Naive thymus-derived CD4-positive, alpha-beta T cell (primary cell): ENCODE measurements at regions not wholly inside any gene's neighbourhood (a gene's known extent, or its start where the extent isn't known, plus 50 kb on each side); places are given as distances from the start of the nearest gene placed in this dataset.
"Not testable (repeated sequence)": the region's sequence is repeated elsewhere in the genome, so short reads cannot be mapped to it uniquely, and the experiment has no call there.

Source experiments
- ATAC-seq: fragments of 150-1000 bp; cut with Tn5 transposase; 2 replicates; pipeline ENCODE4 v1.10.0; 2021; ENCODE audit warnings: mild to moderate bottlenecking, moderate library complexity
- CTCF ChIA-PET: fragments of 350-600 bp; sonication (Branson Sonifier 250); formaldehyde crosslinking; loops from one replicate; lab custom pipeline; 2021; ENCODE audit warnings: antibody characterized with exemption; lab: Charles Lee
- POLR2A ChIA-PET: fragments of 350-600 bp; sonication (Branson Sonifier 250); formaldehyde crosslinking; loops from one replicate; lab custom pipeline; 2021; ENCODE audit warnings: antibody characterized with exemption, inconsistent platforms; lab: Charles Lee
- DNase-seq, 9 donors: peaks; one replicate each; pipeline versions ENCODE4 v3.0.0 to v3.0.0-alpha.2; 2020 to 2022; ENCODE audit warnings: mixed read lengths in 1 of 9
- H3K27ac ChIP-seq: one replicate; pipeline ENCODE4 v1.7.0; 2013; ENCODE audit warnings: mild to moderate bottlenecking, low read depth, low read length, moderate library complexity
- H3K27me3 ChIP-seq, 2 donors: one replicate each; pipeline ENCODE4 v1.7.0; 2013; ENCODE audit warnings: low read length in 2 of 2, mild to moderate bottlenecking in 2 of 2, moderate library complexity in 2 of 2; ENCODE audit not compliant: control insufficient read depth in 2 of 2, insufficient read depth in 2 of 2
- H3K36me3 ChIP-seq, 3 experiments: 1 replicate in 2 of 3; 2 replicates in 1 of 3; pipeline ENCODE4 v1.7.0; 2013; ENCODE audit warnings: low read length in 3 of 3, mild to moderate bottlenecking in 3 of 3, moderate library complexity in 1 of 3; ENCODE audit not compliant: insufficient read depth in 3 of 3, control insufficient read depth in 2 of 3
- H3K4me1 ChIP-seq, 2 donors: one replicate each; pipeline ENCODE4 v1.7.0; 2013; ENCODE audit warnings: low read length in 2 of 2, mild to moderate bottlenecking in 2 of 2, moderate library complexity in 1 of 2; ENCODE audit not compliant: control insufficient read depth in 2 of 2, insufficient read depth in 2 of 2
- H3K4me3 ChIP-seq: 2 replicates; pipeline ENCODE4 v1.7.0; 2013; ENCODE audit warnings: mild to moderate bottlenecking, low read length
- H3K9me3 ChIP-seq, 3 experiments: 1 replicate in 2 of 3; 2 replicates in 1 of 3; pipeline ENCODE4 v1.7.0; 2013; ENCODE audit warnings: low read length in 3 of 3; ENCODE audit not compliant: control insufficient read depth in 2 of 3
- H3K27ac Mint-ChIP-seq, 9 donors: one replicate each; pipeline ENCODE4 v1.8.0; 2020 to 2022; ENCODE audit warnings: mixed read lengths in 9 of 9, mild to moderate bottlenecking in 8 of 9, moderate library complexity in 5 of 9, inconsistent platforms in 2 of 9
- H3K27me3 Mint-ChIP-seq, 5 donors: one replicate each; pipeline ENCODE4 v1.8.0; 2021 to 2022; ENCODE audit warnings: mixed read lengths in 5 of 5, mild to moderate bottlenecking in 1 of 5
- H3K36me3 Mint-ChIP-seq, 5 donors: one replicate each; pipeline ENCODE4 v1.8.0; 2020 to 2022; ENCODE audit warnings: mixed read lengths in 5 of 5, mild to moderate bottlenecking in 3 of 5, inconsistent platforms in 1 of 5
- H3K4me1 Mint-ChIP-seq, 7 donors: one replicate each; pipeline ENCODE4 v1.8.0; 2020 to 2022; ENCODE audit warnings: mixed read lengths in 7 of 7, mild to moderate bottlenecking in 3 of 7, inconsistent platforms in 1 of 7
- H3K4me3 Mint-ChIP-seq, 10 donors: one replicate each; pipeline ENCODE4 v1.8.0; 2020 to 2022; ENCODE audit warnings: mild to moderate bottlenecking in 10 of 10, mixed read lengths in 10 of 10, moderate library complexity in 6 of 10, inconsistent platforms in 2 of 10
- H3K9me3 Mint-ChIP-seq, 11 donors: one replicate each; pipeline ENCODE4 v1.8.0; 2020 to 2022; ENCODE audit warnings: mixed read lengths in 11 of 11, mild to moderate bottlenecking in 4 of 11, inconsistent platforms in 1 of 11, moderate library complexity in 1 of 11
- intact Hi-C, 2 donors: fragments of 100-400 bp; cut with micrococcal nuclease; formaldehyde crosslinking; loops; one replicate each; pipeline ENCODE4 v1.15.1; 2023

DNA sequence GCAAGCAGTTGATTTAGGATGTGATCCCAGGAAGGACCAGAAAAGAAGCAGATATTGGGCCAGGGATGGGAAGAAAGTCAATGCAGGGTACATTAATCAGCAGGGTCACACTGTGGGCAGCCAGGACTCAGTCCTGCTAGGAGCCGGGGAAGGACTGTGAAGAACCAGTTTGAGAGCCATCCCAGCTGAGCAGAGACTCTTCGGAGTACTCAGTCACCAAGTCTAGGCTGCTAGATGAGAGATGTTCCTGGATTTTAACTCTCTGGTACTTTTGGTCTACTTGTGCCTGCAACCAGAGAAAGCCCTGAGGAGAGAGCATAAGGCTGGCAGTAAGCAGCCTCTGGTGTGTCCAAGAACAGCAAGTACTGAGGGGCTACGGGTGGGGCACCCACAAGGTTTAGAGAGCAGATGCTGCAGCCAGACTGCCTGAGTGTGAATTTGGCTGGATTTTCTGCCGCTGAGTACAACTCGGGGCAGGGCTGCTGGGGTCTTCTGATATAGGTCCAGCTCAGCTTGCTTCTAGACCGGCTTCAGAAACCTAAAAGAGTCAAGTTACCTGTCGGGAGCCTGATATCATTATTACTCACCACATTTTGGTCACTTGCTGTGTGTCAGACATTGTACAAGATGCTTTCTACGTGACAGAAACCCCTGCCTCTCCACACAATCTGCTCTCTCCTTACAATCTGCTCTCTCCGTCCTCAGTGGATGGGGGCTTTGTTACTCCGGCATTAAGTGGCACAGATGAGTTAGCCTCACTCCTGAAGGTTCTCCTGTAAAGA is 250.2 kb upstream of the GAS1 start:
- Histone ChIP-seq H3K27ac (no peak overlapping the region), H3K36me3 (no peaks in the 10 kb centered on the region), H3K4me1 (no peaks in the 10 kb centered on the region), H3K4me3 (no peak overlapping the region), H3K27me3 (no peaks in the 10 kb centered on the region), H3K9me3 (no peaks in the 10 kb centered on the region)
- ChIA-PET CTCF (no interaction called here), POLR2A (no interaction called here)
- H3K27me3 Mint-ChIP-seq, result peaks cover 8 to 48% (median 37%) of the 10 kb centered on the region in 5 donors
- no peaks in the 10 kb centered on the region for H3K36me3 Mint-ChIP-seq
- no peak for DNase-seq
- no peak for ATAC-seq
- H3K4me3 Mint-ChIP-seq, result no peak overlapping the region
- H3K4me1 Mint-ChIP-seq, result peaks cover 0 to 7% (median 0%) of the 10 kb centered on the region in 7 donors
- intact Hi-C loops, result no loop called here
- H3K9me3 Mint-ChIP-seq, result peaks cover 0 to 2% (median 0%) of the 10 kb centered on the region in 11 donors
- H3K27ac Mint-ChIP-seq, result no peak overlapping the region

DNA sequence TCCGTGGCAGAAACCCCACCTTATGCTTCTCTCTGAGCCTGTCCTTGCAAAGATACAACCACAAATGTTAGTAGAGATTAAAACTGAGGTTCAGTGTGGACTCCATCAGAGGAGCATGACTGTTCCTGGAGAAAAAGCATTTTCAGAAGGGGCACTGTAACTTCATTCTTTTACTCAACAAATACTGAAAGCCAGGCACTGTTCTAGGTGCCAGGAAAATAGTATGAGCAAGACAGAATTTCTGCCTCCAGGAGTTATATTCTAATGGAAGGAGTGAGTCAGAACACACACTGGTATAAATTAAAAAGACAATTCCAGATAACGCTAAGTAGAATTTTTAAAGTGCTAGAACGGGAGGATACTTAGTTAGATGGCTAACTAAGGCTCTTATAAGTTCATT is 251.4 kb upstream of the GAS1 start:
- CTCF ChIA-PET, result no interaction called here
- Mint-ChIP-seq H3K27ac (no peak overlapping the region), H3K4me3 (no peak overlapping the region), H3K27me3 (peaks cover 8 to 54% (median 32%) of the 10 kb centered on the region in 5 donors), H3K4me1 (peaks cover 0 to 7% (median 0%) of the 10 kb centered on the region in 7 donors), H3K9me3 (peaks cover 0 to 2% (median 0%) of the 10 kb centered on the region in 11 donors), H3K36me3 (no peaks in the 10 kb centered on the region)
- Histone ChIP-seq H3K27ac (no peak overlapping the region), H3K4me1 (no peaks in the 10 kb centered on the region), H3K4me3 (no peak overlapping the region), H3K36me3 (no peaks in the 10 kb centered on the region), H3K9me3 (no peaks in the 10 kb centered on the region), H3K27me3 (no peaks in the 10 kb centered on the region)
- POLR2A ChIA-PET, result no interaction called here
- DNase-seq (no peak), ATAC-seq (no peak)
- intact Hi-C loops, result no loop called here

DNA sequence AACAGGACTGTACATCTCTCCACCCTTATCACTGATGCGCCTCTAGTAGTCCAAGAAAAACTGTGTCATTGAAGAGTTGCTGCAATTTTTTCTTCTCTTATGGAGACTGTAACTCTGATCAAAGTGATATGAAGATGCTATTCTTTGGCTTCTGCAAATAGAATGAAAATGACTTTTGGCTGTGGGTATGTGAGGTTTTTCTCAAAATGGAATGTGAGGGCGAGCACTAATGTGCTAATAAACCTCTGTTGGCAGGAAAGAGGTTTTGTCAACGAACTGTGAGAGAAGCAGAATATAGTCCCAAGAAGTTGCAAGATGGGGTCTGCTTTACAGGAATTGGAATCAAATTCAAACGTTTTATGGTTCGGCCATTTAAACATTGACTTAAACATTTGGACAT is 252.0 kb upstream of the GAS1 start:
- Histone ChIP-seq H3K27ac (no peak overlapping the region), H3K36me3 (no peaks in the 10 kb centered on the region), H3K4me1 (no peaks in the 10 kb centered on the region), H3K9me3 (no peaks in the 10 kb centered on the region), H3K4me3 (no peak overlapping the region), H3K27me3 (no peaks in the 10 kb centered on the region)
- CTCF ChIA-PET, result no interaction called here
- Mint-ChIP-seq H3K27ac (no peak overlapping the region), H3K27me3 (peaks cover 7 to 50% (median 32%) of the 10 kb centered on the region in 5 donors), H3K9me3 (peaks cover 0 to 2% (median 0%) of the 10 kb centered on the region in 11 donors), H3K4me3 (no peak overlapping the region), H3K36me3 (no peaks in the 10 kb centered on the region), H3K4me1 (peaks cover 0 to 7% (median 0%) of the 10 kb centered on the region in 7 donors)
- DNase-seq, result no peak
- POLR2A ChIA-PET, result no interaction called here
- no peak for ATAC-seq
- intact Hi-C loops, result no loop called here

DNA sequence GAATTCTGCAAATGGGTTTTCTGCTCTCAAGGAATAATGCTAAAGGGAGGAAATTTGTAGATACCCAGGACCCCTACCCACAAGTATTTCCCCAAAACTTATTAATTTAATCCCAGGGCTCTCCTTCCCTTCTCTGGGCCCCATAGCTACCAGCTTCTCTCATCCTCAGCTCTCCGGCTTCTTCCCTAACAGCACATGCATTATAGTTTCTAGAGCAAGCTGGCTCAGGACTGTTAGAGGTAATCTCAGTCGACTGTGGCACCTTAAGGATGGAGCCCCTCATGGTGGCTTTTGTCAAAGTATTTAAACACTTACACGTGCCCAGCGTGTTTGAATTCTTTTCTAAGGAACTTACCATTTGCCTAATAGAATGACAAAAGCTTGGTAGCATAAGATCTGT is 252.5 kb upstream of the GAS1 start:
- no peaks in the 10 kb centered on the region for H3K4me1 ChIP-seq
- Mint-ChIP-seq H3K4me1 (peaks cover 0 to 7% (median 0%) of the 10 kb centered on the region in 7 donors), H3K36me3 (no peaks in the 10 kb centered on the region), H3K9me3 (peaks cover 0 to 2% (median 0%) of the 10 kb centered on the region in 11 donors), H3K27ac (no peak overlapping the region), H3K27me3 (peaks cover 6 to 47% (median 32%) of the 10 kb centered on the region in 5 donors), H3K4me3 (no peak overlapping the region)
- ATAC-seq (no peak), DNase-seq (no peak)
- no peak overlapping the region for H3K27ac ChIP-seq
- no peaks in the 10 kb centered on the region for H3K36me3 ChIP-seq
- ChIA-PET POLR2A (no interaction called here), CTCF (no interaction called here)
- no peaks in the 10 kb centered on the region for H3K9me3 ChIP-seq
- H3K27me3 ChIP-seq, result no peaks in the 10 kb centered on the region
- intact Hi-C loops, result no loop called here
- H3K4me3 ChIP-seq, result no peak overlapping the region

DNA sequence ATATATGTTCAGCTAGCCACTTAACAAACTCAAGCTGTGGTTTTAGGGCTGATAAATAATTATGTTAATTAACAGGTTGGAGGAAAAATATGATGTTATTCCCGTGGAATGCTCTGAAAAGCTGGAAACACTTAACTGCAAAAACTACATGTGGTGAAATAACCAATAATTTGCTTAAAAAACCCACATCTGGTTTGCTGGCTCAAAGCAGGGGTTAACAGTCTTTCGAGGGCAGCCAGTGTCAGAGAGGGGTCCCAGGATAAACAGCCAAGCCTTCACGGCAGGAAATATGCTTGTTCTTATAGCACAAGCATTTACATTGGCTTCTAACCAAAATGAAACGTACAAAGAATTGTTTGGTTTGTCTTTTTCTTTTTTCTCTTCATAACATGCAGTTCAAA is 254.0 kb upstream of the GAS1 start:
- Histone ChIP-seq H3K9me3 (no peaks in the 10 kb centered on the region), H3K4me1 (no peaks in the 10 kb centered on the region), H3K36me3 (no peaks in the 10 kb centered on the region), H3K27ac (no peak overlapping the region), H3K27me3 (no peaks in the 10 kb centered on the region), H3K4me3 (no peak overlapping the region)
- Mint-ChIP-seq H3K9me3 (peaks cover 0 to 2% (median 0%) of the 10 kb centered on the region in 11 donors), H3K36me3 (no peaks in the 10 kb centered on the region), H3K4me3 (no peak overlapping the region), H3K27me3 (peaks cover 1 to 39% (median 25%) of the 10 kb centered on the region in 5 donors), H3K4me1 (peaks cover 0 to 3% (median 0%) of the 10 kb centered on the region in 7 donors), H3K27ac (no peak overlapping the region)
- DNase-seq (no peak), ATAC-seq (no peak)
- CTCF ChIA-PET, result no interaction called here
- POLR2A ChIA-PET, result no interaction called here
- intact Hi-C loops, result no loop called here

DNA sequence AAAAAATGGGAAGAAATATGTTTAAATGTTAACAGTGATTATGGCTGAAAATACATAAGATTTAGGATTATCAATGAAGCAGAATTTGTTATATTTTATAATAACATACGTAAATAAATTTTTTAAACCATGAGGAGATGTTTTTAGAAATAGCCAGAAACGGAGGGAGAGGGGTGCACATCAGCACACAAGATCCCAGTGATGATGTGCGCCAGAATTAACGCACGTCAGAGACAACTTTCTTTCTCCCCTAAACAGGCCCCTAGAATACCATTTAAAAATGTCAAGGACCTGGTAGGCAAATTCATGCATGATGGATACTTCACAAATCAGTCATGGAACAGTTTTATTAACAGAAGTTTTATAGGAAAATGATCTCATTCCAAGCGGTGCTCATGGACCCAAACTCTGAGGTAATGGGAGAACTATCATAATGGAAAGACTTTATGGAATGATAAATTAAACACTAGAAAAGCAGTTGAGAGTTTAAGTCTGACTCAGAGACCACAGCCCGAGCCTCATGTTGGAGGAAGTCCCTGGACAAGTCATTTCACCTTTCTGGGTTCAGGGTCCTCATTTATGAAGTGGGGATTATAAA is 258.9 kb upstream of the GAS1 start:
- peaks cover 0 to 2% (median 0%) of the 10 kb centered on the region in 11 donors for H3K9me3 Mint-ChIP-seq
- no peaks in the 10 kb centered on the region for H3K4me1 ChIP-seq
- H3K4me3 Mint-ChIP-seq, result no peak overlapping the region
- CTCF ChIA-PET, result no interaction called here
- no peaks in the 10 kb centered on the region for H3K4me1 Mint-ChIP-seq
- ATAC-seq (no peak), DNase-seq (no peak)
- no peak overlapping the region for H3K27ac ChIP-seq
- intact Hi-C loops, result no loop called here
- H3K4me3 ChIP-seq, result no peak overlapping the region
- H3K36me3 Mint-ChIP-seq, result no peaks in the 10 kb centered on the region
- no peaks in the 10 kb centered on the region for H3K36me3 ChIP-seq
- peaks cover 0 to 13% (median 5%) of the 10 kb centered on the region in 5 donors for H3K27me3 Mint-ChIP-seq
- H3K27me3 ChIP-seq, result no peaks in the 10 kb centered on the region
- no peak overlapping the region for H3K27ac Mint-ChIP-seq
- POLR2A ChIA-PET, result no interaction called here
- no peaks in the 10 kb centered on the region for H3K9me3 ChIP-seq

DNA sequence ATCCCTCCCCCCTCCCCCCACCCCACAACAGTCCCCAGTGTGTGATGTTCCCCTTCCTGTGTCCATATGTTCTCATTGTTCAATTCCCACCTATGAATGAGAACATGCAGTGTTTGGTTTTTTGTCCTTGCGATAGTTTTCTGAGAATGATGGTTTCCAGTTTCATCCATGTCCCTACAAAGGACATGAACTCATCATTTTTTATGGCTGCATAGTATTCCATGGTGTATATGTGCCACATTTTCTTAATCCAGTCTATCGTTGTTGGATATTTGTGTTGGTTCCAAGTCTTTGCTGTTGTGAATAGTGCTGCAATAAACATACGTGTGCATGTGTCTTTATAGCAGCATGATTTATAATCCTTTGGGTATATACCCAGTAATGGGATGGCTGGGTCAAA is 263.4 kb upstream of the GAS1 start:
- H3K4me3 Mint-ChIP-seq, H3K36me3 Mint-ChIP-seq, H3K27ac Mint-ChIP-seq, H3K4me3 ChIP-seq, H3K9me3 Mint-ChIP-seq, H3K27ac ChIP-seq, POLR2A ChIA-PET, intact Hi-C loops, DNase-seq, H3K9me3 ChIP-seq, H3K4me1 ChIP-seq, H3K27me3 ChIP-seq, ATAC-seq, H3K36me3 ChIP-seq, H3K4me1 Mint-ChIP-seq, CTCF ChIA-PET: not testable (repeated sequence)
- peaks cover 0 to 12% (median 5%) of the 10 kb centered on the region in 5 donors for H3K27me3 Mint-ChIP-seq
